ENCODE measurements at regions not wholly inside any gene's neighbourhood (a gene's known extent, or its start where the extent isn't known, plus 50 kb on each side); places are given as distances from the start of the nearest gene placed in this dataset.

GRCh38 chr1:24987424-24987823 is 57.3 kb upstream of the RUNX3 start:
- no peak for DNase-seq

DNA sequence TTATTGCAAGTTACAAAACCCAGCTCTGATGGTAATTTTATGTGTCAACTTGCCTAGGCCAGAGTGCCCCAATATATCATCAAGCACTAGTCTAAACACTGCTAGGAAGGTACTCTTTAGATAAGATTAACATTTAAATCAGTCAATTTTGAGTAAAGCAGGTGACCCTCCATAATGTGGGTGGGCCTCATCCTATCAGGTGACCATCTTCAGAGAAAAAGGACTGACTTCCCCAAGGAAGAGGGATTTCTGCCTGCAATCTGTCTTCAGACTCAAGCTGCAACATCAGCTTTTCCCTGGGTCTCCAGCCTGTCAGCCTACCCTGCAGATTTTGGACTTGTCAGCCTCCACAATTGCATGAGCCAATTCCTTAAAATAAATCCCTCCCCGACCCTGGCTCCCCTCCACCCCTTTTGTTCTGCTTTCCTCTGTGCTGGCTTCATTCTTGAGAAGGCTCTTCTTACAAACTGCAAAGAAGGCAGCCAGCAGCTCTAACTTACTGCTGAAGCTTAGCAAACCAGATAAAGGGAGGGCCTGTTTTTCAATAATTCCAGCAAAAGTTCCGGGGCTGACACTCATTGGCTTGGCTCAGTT is 56.4 kb upstream of the RUNX3 start:
- peak; percentile 61 to 94 (median 87) for DNase-seq

DNA sequence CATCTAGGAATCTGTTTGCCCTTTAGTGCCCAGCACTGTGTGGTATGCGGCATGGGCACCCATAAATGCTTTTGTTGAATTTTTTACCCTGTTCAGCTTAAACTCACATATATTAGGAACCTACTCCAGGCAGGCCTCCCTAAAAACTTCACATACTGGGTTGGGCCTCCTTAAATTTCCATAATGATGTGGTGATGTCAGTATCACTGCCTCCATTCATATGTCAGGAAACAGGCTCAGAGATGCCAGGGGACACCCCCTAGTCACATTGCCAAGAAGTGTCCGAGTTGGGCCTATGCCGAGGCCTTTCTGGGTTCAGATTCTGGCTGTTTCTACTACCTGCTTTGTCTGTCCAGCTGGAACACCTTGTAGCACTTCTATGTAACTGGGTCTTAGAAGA is 55.7 kb upstream of the RUNX3 start:
- DNase-seq, result no peak

DNA sequence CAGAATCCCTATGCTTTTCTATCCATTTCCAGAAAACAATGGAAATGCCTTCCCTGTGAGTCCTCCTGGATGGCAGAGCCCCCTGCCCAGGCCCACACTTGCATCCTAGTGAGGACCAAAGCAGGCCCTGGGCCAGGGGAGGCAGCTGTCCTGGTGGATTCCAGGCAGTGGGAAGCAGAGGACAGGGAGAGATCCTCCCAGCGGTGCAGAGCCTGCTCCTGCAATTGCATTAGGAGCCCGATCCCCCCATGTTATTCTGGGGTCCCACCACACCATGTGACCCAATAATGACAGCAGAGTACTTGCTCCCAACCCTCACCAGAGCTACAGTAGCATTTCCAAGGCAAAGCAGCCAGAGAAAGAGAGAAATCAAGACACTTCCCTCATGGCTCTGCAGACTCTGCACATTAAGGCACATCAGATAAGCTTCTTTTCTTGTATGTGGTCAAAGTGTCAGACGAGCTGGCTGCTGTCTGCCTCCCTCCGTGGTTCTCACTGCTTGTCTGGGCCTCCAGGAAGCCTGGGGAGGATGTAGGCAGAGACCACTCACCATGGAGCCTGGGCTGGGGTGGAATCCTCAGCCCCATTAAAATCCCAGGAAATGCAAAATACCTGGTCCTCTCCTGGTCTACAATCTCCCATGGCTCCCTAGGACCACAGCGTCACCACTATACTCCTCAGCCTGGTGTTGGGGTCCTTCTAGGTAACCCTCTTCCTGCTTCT is 54.9 kb upstream of the RUNX3 start:
- DNase-seq, result no peak

GRCh38 chr1:24984300-24984699 is 54.2 kb upstream of the RUNX3 start:
- no peak for DNase-seq

DNA sequence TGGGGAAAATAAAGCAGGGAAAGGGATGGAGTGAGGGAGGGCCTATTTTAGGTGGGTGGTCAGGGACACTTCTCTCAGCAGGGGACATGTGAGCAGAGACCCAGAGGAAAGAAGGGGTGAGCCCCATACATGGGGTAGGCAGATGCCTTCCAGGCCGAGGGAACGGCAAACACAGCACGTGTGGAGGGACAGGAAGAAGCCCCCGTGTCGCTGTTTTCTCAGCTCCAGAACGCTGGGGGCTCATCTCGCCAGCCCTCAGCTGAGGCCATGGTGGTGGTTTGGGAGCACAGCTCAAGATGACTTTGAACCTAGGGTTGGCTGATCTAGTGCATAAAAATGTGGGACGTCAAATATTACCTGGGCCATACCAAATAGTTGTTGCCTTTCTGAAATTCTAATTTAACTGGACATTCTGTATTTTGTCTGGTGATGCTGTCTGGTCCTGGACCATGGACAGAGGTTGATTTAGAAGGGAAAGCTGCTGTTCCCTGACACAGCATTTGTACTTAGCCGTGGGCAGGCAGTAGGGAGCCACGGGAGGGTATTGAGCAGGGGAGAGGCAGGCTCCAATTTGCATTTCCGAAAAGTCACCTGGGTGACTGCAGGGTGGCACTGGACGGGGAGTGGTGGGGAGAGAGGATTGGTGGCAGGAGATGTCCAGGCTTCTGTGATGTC is 53.1 kb upstream of the RUNX3 start:
- DNase-seq, result no peak

GRCh38 chr1:24981631-24982005 is 51.5 kb upstream of the RUNX3 start:
- no peak for DNase-seq

DNA sequence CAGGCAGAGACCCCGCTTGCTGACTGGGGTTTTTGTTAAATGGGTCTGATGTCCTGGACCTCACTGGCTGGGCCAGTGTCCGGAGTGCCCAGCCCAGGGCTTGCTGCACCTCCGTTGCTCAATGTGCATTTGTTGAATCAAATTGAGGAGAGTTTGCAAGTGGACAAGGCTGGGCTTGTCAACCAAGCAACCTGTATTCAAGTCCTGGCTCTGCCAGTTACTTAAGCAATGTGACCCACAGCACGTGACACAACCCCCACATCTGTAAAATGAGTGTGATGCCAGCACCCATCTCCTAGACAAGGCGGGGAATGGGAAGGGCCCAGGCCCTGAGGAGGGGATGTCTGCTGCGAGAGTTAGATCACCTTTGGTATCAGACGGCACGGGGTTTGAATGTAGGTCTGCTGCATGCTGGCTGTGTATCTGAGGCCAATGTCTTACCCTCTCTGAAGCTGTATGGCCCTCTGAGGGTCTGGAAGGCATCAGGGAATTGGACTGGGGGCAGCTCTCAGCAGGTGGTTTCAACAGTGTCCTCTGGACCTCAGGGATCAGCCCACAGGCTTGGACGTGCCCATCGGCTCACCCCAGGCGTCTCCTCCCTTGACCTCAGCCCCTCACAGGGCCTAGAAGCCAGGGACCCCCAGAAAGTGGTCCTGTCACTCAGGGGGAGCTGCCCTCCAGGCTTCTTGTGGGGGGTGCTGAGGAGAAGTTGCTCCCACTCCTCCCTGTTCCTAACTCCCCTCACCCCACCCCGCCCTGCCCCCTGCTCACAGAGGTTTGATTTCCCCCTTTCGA is 51.0 kb upstream of the RUNX3 start:
- no peak for DNase-seq

All from muscle of back (tissue), 3 donors.